Epithelial cell of proximal tubule (primary cell): ENCODE measurements at regions not wholly inside any gene's neighbourhood (a gene's known extent, or its start where the extent isn't known, plus 50 kb on each side); places are given as distances from the start of the nearest gene placed in this dataset.

Experiments used
- DNase-seq: peaks from one replicate; pipeline ENCODE4 v3.0.0-alpha.2; 2011; ENCODE audit warnings: low read depth
- H3K4me3 ChIP-seq: 2 replicates; pipeline ENCODE4 v1.5.1; 2011; ENCODE audit warnings: low read depth, mild to moderate bottlenecking, low read length
- CTCF ChIP-seq: conservative IDR thresholded peaks from 2 replicates; pipeline ENCODE4 v1.5.1; 2012; ENCODE audit warnings: low read depth, mild to moderate bottlenecking, low read length

- TF ChIP-seq CTCF = no peak
- no peak overlapping the region for H3K4me3 ChIP-seq
- no peak for DNase-seq
These were observed 56.3 kb upstream of the SPEF2 start for GRCh38 chr5:35561396-35561795.

- TF ChIP-seq CTCF = no peak
- H3K4me3 ChIP-seq = no peak overlapping the region
- no peak for DNase-seq
These were observed 59.9 kb upstream of the SPEF2 start for GRCh38 chr5:35557748-35558147.

- no peak for TF ChIP-seq CTCF
- DNase-seq = no peak
These were observed 60.5 kb upstream of the SPEF2 start for GRCh38 chr5:35557199-35557598.

GRCh38 chr5:35554016-35554415, 63.6 kb upstream of the SPEF2 start:
- TF ChIP-seq CTCF = no peak
- no peak overlapping the region for H3K4me3 ChIP-seq
- DNase-seq = no peak

More at GRCh38 chr5:35557199-35557598, 60.5 kb upstream of the SPEF2 start:
- H3K4me3 ChIP-seq = no peak overlapping the region

- no peak for DNase-seq
- no peak overlapping the region for H3K4me3 ChIP-seq
- no peak for TF ChIP-seq CTCF
These were observed 72.5 kb upstream of the SPEF2 start for GRCh38 chr5:35545190-35545589.

GRCh38 chr5:35543408-35543807, 74.3 kb upstream of the SPEF2 start:
- no peak for TF ChIP-seq CTCF
- DNase-seq = no peak
- H3K4me3 ChIP-seq = no peak overlapping the region

GRCh38 chr5:35540002-35540401, 77.7 kb upstream of the SPEF2 start:
- DNase-seq = no peak
- TF ChIP-seq CTCF = no peak
- H3K4me3 ChIP-seq = no peak overlapping the region
